NCI-H1105 treated with DMSO at 0.1 percent for 48 hours (cell line): ENCODE measurements at regions not wholly inside any gene's neighbourhood (a gene's known extent, or its start where the extent isn't known, plus 50 kb on each side); places are given as distances from the start of the nearest gene placed in this dataset.
"Not testable (repeated sequence)": the region's sequence is repeated elsewhere in the genome, so short reads cannot be mapped to it uniquely, and the experiment has no call there.

Experiments used
- DNase-seq: peaks from one replicate; lab custom pipeline; 2025; lab: John Stamatoyannopoulos, UW

DNA sequence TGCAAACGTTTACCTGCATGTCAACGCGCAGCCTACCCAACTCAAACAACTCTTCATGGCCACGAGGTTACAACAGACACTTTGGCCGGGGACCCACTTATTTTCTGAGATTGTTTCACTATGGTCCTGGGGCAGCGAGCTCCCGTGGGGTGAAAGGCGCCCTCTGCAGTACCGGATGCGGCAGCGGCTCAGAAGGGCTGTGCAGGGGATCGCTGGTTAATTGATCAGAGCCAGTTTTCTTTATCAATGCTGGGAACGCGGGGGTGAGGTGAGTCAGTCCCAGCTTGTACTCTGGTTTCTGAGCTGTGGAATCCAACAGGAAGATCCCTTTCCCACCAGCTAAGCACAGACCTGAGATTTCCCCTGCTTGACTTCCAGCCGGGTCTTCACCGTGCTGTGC is 366.5 kb upstream of the KLF6 start:
- no peak for DNase-seq

GRCh38 chr10:4150676-4151075 is 365.7 kb upstream of the KLF6 start:
- no peak for DNase-seq

GRCh38 chr10:4149460-4149859 is 364.5 kb upstream of the KLF6 start:
- not testable (repeated sequence) for DNase-seq

- no peak for DNase-seq
Observed at GRCh38 chr10:4147245-4147644, 362.2 kb upstream of the KLF6 start.

DNA sequence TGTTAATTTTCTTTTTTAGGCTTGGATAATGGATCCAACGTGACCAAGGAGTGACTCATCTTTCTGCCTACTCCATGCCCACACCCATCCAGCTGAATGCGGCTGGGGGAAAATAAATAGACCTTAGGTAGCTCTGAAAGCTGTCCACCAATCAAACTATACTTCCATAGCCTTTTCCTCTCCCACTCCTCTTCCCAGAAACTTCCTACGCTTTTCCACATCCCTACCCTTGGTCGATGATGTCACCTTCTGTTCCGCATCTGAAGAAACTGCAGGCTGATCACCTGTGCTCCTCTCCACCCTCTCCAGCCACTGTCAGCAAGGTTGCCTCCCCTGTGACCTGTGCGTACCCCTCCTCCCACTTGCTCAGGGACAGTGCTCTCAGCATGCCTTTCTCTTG is 359.8 kb upstream of the KLF6 start:
- no peak for DNase-seq

DNA sequence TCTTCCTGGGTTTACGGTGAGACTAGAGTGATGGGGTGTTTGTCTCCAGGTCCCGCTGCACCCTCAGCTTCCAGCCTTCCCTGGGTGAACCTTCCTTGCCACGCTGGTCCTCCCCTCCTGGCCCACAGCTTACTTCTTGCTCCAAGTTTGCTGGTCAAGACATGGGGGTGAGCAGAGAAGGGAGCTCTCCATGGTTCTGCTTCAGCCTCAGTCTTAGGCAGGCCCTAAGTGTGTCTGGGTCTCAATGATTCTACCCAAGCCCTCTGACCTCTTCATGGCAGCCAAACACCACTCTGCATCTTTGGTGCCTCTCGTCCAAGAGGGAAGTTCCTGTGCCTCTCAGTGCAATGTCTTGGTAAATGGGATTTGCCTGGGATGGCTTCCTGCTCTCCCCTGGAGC is 356.5 kb upstream of the KLF6 start:
- DNase-seq: no peak

GRCh38 chr10:4138146-4138721 is 353.2 kb upstream of the KLF6 start:
- DNase-seq: no peak

- DNase-seq: no peak
Observed at GRCh38 chr10:4137299-4137698, 352.3 kb upstream of the KLF6 start.

- no peak for DNase-seq
Observed at GRCh38 chr10:4136121-4136520, 351.1 kb upstream of the KLF6 start.

DNA sequence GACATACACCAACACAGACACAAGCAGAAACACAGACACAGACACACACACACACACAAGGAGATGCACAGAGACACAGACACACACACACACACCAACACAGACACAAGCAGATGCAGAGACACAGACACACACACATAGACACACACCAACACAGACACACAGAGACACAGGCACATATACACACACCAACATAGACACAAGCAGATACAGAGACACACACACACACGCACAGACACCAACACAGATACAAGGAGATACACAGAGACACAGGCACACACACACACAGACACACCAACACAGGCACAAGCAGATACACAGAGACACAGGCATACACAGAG is 347.2 kb upstream of the KLF6 start:
- DNase-seq: no peak

DNA sequence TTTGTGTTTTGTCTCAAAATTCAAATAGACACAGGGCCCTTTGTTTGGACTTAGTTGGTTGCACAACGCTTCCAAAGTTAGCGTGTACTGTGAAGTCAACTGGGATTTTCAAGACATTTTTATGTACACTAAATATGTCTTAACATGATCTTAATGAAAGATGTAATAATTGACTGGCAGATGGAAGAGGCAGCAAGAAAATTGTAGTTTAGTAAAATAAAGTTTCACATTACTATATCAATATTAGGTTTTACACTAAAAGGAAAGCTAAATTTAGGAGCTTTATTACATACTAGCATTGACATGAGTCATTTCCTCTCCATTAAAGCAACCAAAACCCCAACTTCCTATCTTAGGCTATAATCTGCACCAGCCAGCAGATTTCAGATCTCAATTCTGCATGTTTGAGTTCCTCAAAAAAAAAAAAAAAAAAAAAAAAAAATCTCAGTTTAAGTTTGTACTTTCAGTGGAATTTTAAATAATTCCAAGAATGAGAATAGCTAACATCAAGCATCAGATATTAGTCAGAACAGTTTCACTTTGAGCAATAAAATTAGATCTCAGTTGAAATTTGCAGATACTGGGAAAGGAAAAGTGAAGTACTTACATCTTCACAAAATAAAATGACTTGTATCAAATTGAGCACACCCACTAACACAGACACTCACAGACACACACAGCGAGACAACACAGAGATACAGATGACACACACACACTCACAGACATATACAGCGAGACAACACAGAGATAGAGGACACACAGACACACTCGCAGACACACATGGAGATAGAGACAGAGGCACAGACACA is 346.6 kb upstream of the KLF6 start:
- DNase-seq: no peak

DNA sequence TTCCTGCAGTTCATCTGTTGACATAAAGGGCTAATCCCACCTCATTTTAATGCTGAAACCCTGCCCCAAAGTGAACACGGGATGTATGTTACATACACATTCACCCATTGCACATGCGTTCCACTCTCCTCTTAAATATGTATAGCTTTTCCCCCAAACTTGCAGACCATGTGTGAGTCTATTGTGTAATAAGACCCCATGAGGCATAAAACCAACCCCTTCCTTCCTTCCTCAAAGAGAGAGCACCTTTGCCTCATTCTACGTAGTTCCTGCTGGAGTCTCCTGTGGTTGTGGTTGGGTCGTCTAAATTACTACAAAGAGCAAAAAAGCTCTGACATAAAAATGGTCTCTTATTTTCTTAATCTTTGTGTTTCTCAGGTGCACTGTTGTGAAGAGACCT is 345.7 kb upstream of the KLF6 start:
- no peak for DNase-seq

GRCh38 chr10:4129866-4130477 is 345.0 kb upstream of the KLF6 start:
- no peak for DNase-seq

DNA sequence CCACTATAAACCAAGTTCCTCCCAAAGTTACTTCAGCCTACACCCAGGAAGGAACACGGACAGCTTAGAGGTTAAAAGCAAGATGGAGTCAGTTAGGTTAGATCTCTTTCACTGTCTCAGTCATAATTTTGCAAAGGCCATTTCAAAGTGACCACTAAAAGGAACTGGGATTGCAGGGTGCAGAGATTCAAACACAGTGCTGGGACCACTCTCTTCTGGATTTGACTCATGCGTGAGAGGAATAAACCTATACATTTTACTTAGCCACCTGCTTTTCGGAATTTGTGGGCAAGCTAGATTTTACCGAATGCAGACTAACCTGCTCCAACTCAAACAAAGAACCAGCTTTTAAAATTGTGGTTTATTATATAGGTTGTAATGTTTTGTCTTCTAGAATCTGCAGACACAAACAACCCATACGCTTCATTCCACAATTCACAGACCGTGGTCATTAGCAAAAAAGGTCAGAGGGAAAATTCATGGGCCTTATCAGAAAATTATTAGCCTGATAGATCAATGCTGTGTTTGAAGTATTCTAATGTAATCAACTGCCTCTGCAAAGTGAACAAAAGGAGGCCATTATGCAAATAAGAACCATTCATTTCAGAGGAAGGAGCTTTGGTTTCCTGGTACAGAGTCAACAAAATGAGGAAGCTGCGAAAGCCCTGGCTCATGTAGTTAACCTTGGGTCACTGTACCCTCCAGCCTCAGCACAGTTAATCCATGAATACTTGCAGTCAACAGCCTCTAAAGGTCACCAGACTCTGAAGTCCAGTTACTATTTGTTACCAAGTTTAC is 342.7 kb upstream of the KLF6 start:
- DNase-seq: no peak

- no peak for DNase-seq
Observed at GRCh38 chr10:4125776-4126175, 340.8 kb upstream of the KLF6 start.

DNA sequence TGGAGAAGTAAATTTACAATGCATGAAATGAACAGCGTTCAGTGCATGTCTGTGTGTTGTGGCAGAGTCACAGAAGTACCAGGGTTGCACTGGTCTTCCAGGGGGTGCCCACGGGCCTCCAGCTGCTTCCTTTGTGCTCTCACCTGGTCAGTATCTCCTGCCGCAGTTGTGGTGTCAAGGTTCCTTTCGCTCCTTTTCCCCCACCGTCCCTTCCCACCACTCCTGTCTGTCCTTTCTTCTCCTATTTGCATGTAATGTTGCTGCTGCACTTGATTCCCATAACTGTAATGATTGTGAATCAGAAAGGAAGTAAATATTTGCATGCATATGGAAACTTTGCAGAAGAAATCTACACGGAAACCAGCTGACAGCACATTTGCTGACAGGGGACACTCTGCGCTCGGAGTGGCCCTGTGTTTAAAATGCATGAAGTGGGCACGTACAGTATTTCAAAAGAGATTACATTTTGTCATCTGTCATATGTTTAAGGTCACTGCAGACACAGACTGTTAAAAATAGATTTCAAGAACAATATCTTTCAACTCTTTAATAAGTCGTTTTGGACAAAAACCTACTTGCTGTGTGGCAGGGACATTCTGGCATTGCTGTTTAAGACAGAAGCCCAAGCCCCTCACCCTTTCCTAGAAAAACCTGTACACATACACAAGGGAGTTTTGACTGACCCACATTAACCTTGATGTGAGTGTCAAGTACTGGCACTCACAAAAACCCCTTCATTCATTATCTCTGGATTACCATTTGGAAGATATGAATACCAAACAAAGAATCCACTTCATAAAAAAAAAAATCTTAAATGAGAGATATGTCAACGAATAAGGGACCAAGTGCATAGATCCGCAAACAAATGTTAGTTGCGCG is 336.7 kb upstream of the KLF6 start:
- no peak for DNase-seq

GRCh38 chr10:4120096-4120853 is 335.3 kb upstream of the KLF6 start:
- no peak for DNase-seq

DNA sequence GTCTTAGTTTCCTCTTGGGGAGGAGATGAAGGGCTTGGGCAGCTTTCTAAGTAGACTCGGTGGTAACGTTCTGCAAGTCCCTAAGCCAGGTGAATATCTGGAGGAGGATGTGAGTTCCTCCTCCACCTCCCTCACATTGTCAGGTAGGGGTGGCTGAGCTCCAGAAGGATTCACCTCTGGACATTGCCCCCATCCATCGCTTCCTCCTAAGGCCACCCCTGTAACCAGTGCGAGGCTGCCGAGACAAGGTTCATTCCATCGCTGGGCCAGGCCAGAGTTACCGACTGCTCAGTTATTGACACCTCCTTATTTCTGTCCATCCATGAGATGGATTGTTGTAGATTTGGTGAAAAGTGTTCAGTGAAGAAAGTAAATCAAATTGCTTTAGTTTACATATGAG is 334.1 kb upstream of the KLF6 start:
- DNase-seq: no peak

DNA sequence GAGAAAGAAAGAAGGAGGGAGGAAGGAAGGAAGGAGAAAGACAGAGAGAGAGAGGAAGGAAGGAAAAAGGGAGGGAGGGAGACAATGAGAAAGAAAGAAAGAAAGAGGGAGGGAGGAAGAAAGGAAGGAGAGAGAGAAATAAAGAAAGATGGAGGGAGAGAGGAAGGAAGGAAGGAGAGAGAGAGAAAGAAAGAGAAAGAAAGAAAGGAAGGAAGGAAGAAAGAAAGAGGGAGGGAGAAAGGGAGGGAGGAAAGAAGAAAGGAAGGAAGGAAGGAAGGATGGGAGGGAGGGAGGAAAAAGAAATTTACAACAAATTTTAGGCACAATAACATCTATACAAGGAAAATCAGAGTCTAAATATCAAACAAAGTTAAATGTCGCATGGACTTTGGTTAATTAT is 332.6 kb upstream of the KLF6 start:
- DNase-seq: no peak

DNA sequence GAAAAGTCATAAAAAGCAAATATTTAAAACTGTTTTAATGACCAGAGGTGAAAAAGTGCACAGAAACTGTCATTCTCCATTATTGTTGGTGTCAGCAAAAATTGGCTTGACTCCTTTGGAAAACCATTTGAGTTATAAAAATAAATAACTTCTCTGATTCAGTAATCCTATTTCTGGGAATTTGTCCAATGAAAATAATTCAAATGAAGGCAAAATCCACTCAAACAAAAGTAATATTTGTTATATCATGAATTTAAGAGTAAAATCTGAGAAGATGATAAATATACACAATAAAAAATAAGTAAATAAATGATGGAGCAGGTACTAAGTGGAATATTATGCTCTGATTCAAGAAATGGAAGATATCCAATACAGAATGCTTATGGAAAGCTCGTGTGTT is 326.6 kb upstream of the KLF6 start:
- no peak for DNase-seq

DNA sequence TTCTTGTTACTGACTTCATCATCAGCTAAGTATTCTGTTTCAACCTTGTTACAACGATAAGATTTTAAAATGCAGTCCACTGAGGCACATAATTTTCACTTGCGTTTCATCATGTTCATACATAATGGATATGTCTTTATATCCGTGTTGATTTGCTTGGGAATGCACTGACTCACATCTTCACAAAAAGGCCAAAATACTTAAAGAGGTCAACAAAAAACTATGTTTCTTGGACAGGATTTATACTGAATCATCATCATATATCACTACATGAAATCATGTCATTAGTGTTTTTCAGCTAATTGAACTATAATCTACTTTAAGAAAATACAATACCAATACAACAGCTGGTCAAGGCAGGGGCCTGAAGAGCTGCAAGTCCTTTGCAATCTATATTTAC is 324.5 kb upstream of the KLF6 start:
- no peak for DNase-seq
